WI38 (cell line): ENCODE measurements at regions not wholly inside any gene's neighbourhood (a gene's known extent, or its start where the extent isn't known, plus 50 kb on each side); places are given as distances from the start of the nearest gene placed in this dataset.

Experiments used
- H3K4me3 ChIP-seq: 2 replicates; pipeline ENCODE4 v1.5.1; 2011; ENCODE audit warnings: low read depth, mild to moderate bottlenecking, control low read depth, low read length
- CTCF ChIP-seq: IDR thresholded peaks from 2 replicates; pipeline ENCODE4 v1.5.1; 2012; ENCODE audit warnings: low read depth, mild to moderate bottlenecking, control low read depth, low read length

- TF ChIP-seq CTCF: no peak
- no peak overlapping the region for H3K4me3 ChIP-seq
Measured at GRCh38 chr12:115491511-115492250, 785.8 kb downstream of the MED13L start.

GRCh38 chr12:115489253-115489652 is 788.2 kb downstream of the MED13L start:
- TF ChIP-seq CTCF: no peak
- H3K4me3 ChIP-seq: no peak overlapping the region

- TF ChIP-seq CTCF: no peak
- H3K4me3 ChIP-seq: no peak overlapping the region
Measured at GRCh38 chr12:115485967-115486366, 791.5 kb downstream of the MED13L start.

- no peak for TF ChIP-seq CTCF
- no peak overlapping the region for H3K4me3 ChIP-seq
Measured at GRCh38 chr12:115485503-115485902, 792.0 kb downstream of the MED13L start.

DNA sequence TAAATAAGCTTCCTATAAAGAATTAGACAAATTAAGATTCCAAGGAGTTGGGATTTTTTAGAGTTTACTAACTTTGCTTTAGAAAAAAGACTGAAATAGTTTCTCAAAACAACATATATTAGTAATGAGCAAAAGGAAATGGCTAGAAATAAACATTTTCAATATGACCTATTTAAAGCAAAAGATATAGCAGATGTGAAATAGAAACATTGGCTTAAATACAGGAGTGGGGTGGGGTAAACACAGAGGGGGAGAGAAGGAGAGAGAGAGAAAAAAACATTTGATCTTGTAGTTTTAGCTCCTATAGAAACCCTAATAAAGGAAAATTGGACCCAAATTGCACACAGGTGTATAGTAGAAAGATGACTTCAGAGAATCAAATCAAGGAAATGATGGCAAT is 794.5 kb downstream of the MED13L start:
- H3K4me3 ChIP-seq: no peak overlapping the region
- no peak for TF ChIP-seq CTCF

- TF ChIP-seq CTCF: no peak
- no peak overlapping the region for H3K4me3 ChIP-seq
Measured at GRCh38 chr12:115481141-115481540, 796.4 kb downstream of the MED13L start.

GRCh38 chr12:115478505-115478904 is 794.5 kb upstream of the TBX3 start:
- TF ChIP-seq CTCF: no peak
- no peak overlapping the region for H3K4me3 ChIP-seq
